Choroid plexus epithelial cell (primary cell): ENCODE measurements at regions not wholly inside any gene's neighbourhood (a gene's known extent, or its start where the extent isn't known, plus 50 kb on each side); places are given as distances from the start of the nearest gene placed in this dataset.
A peak's percentile ranks its signal among the peaks of the same experiment; 100 is the strongest.

Experiments
- DNase-seq: peaks from one replicate; pipeline ENCODE4 v3.0.0-alpha.2; 2010; ENCODE audit warnings: low read depth
- H3K4me3 ChIP-seq: 2 replicates; pipeline ENCODE4 v1.5.1; 2011; ENCODE audit warnings: low read depth, mild to moderate bottlenecking, control low read depth, low read length, moderate library complexity
- CTCF ChIP-seq: conservative IDR thresholded peaks from 2 replicates; pipeline ENCODE4 v1.5.1; 2011; ENCODE audit warnings: low read depth, mild to moderate bottlenecking, control low read depth, inconsistent platforms, low read length, moderate library complexity

GRCh38 chr2:57156231-57156924 is 890.2 kb upstream of the VRK2 start:
- no peak for TF ChIP-seq CTCF
- no peak overlapping the region for H3K4me3 ChIP-seq
- no peak for DNase-seq

GRCh38 chr2:57160976-57161375 is 885.6 kb upstream of the VRK2 start:
- peak; percentile 90 for DNase-seq
- H3K4me3 ChIP-seq: no peak overlapping the region
- TF ChIP-seq CTCF: no peak

GRCh38 chr2:57177176-57177575 is 869.4 kb upstream of the VRK2 start:
- H3K4me3 ChIP-seq: no peak overlapping the region
- DNase-seq: peak; percentile 59
- no peak for TF ChIP-seq CTCF

GRCh38 chr2:57180042-57180567 is 866.5 kb upstream of the VRK2 start:
- peak; percentile 79 for DNase-seq
- H3K4me3 ChIP-seq: no peak overlapping the region
- no peak for TF ChIP-seq CTCF

- no peak for TF ChIP-seq CTCF
- DNase-seq: no peak
- H3K4me3 ChIP-seq: no peak overlapping the region
Observed at GRCh38 chr2:57180678-57181077, 865.9 kb upstream of the VRK2 start.

GRCh38 chr2:57181315-57182038 is 865.1 kb upstream of the VRK2 start:
- no peak overlapping the region for H3K4me3 ChIP-seq
- DNase-seq: peak; percentile 62
- no peak for TF ChIP-seq CTCF
